Stimulated activated CD4-positive, alpha-beta T cell treated with anti-CD3 and anti-CD28 coated beads, TNF-alpha, amount 100 ng/mL, for 1 hour (primary cell): ENCODE measurements at regions not wholly inside any gene's neighbourhood (a gene's known extent, or its start where the extent isn't known, plus 50 kb on each side); places are given as distances from the start of the nearest gene placed in this dataset.

Experiments
- DNase-seq, 3 donors: peaks; one replicate each; pipeline ENCODE4 v3.0.0-alpha.2; 2020; ENCODE audit warnings: low read depth in 3 of 3, low spot score in 1 of 3

GRCh38 chrX:20350596-20350995, 83.9 kb upstream of the RPS6KA3 start:
- DNase-seq, result no peak

GRCh38 chrX:20348139-20348538, 81.4 kb upstream of the RPS6KA3 start:
- DNase-seq, result no peak

- DNase-seq, result no peak
Measured at GRCh38 chrX:20347481-20347880, 80.8 kb upstream of the RPS6KA3 start.

- no peak for DNase-seq
Measured at GRCh38 chrX:20333672-20334071, 67.0 kb upstream of the RPS6KA3 start.

GRCh38 chrX:20330545-20330944, 63.8 kb upstream of the RPS6KA3 start:
- no peak for DNase-seq

GRCh38 chrX:20329435-20329834, 62.7 kb upstream of the RPS6KA3 start:
- no peak for DNase-seq

GRCh38 chrX:20325786-20326388, 59.2 kb upstream of the RPS6KA3 start:
- no peak for DNase-seq

- DNase-seq, result no peak
Measured at GRCh38 chrX:20322887-20323286, 56.2 kb upstream of the RPS6KA3 start.

GRCh38 chrX:20320461-20321159, 53.9 kb upstream of the RPS6KA3 start:
- DNase-seq, result no peak

- DNase-seq, result no peak
Measured at GRCh38 chrX:20319054-20319453, 52.3 kb upstream of the RPS6KA3 start.

GRCh38 chrX:20317873-20318272, 51.2 kb upstream of the RPS6KA3 start:
- no peak for DNase-seq
